ENCODE measurements at regions not wholly inside any gene's neighbourhood (a gene's known extent, or its start where the extent isn't known, plus 50 kb on each side); places are given as distances from the start of the nearest gene placed in this dataset.

DNA sequence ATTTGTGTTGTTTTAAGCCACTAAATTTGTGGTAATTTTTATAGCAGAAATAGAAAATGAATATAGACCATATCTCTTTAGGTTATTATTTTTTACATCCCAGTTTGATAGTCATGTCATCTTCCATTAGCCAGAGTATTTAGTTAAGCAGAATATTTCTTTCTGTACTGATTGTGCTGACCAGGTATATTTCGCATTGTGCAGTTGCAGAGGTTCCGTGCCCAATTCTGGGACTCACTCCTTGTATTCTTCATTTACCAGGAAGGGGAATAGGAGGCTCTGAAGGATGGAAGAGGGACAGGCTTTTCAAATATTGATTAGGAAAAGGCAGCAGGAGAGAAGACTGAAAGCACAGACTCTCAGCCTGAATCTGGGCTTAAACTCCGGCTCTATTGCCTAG, 217.8 kb downstream of the AKAP7 start:
- H3K27me3 Mint-ChIP-seq (ENCODE audit: insufficient read depth, unreplicated experiment): no peaks in the 10 kb centered on the region
- H3K36me3 ChIP-seq (ENCODE audit: control insufficient read depth, insufficient read depth, low read length): no peaks in the 10 kb centered on the region
- DNase-seq: no peak
- H3K27ac Mint-ChIP-seq (ENCODE audit: unreplicated experiment): no peak overlapping the region
- no peaks in the 10 kb centered on the region for H3K9me3 Mint-ChIP-seq (ENCODE audit: unreplicated experiment)
- H3K4me1 Mint-ChIP-seq (ENCODE audit: low read depth, unreplicated experiment): peaks cover 8% of the 10 kb centered on the region
- H3K4me3 Mint-ChIP-seq (ENCODE audit: unreplicated experiment): no peak overlapping the region
- H3K9me3 ChIP-seq: no peaks in the 10 kb centered on the region
- H3K27me3 ChIP-seq (replicated peaks; ENCODE audit: control insufficient read depth, insufficient read depth, low read length): no peaks in the 10 kb centered on the region
- H3K4me3 ChIP-seq (ENCODE audit: low read depth, low read length): no peak overlapping the region
- intact Hi-C loops (cut with micrococcal nuclease; ENCODE audit: unreplicated experiment): no loop called here
- CTCF ChIA-PET: no interaction called here
- no peaks in the 10 kb centered on the region for H3K36me3 Mint-ChIP-seq (ENCODE audit: insufficient read depth, unreplicated experiment)
- POLR2A ChIA-PET: no interaction called here
- H3K4me1 ChIP-seq: no peaks in the 10 kb centered on the region
- no peak for TF ChIP-seq CTCF (IDR thresholded peaks at IDR 0.05; ENCODE audit: insufficient read depth in 1 of 2, low read depth in 1 of 2, low read length in 1 of 2, severe bottlenecking in 1 of 2, unreplicated experiment in 1 of 2)
- no TSS peak for BruUV-seq (replicated peaks)

- no peaks in the 10 kb centered on the region for H3K9me3 Mint-ChIP-seq (ENCODE audit: unreplicated experiment)
- CTCF ChIA-PET: no interaction called here
Observed at GRCh38 chr6:131353876-131354275, 218.6 kb downstream of the AKAP7 start.

DNA sequence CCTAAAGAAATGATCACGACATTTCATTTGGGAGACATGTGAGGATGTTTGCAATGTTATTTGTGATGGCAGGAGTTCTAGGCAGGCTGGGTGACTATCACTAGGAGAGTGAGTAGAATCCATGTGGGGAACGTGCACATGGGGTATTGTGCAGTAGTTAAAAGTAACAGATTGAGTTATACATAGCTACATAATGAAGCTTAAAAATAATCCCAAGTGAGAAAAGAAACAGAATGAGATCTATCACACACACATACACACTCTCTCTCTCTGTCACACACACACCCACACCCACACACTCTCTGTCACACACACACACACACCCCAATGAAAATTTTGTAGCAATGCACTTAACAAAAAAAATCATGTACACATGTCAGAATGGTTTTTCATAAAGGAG, 218.7 kb upstream of the ARG1 start:
- H3K27ac Mint-ChIP-seq (ENCODE audit: unreplicated experiment): no peak overlapping the region
- H3K4me1 Mint-ChIP-seq (ENCODE audit: low read depth, unreplicated experiment): no peaks in the 10 kb centered on the region
- BruUV-seq (replicated peaks): no TSS peak
- Histone ChIP-seq H3K9me3 (no peaks in the 10 kb centered on the region), H3K4me3 (ENCODE audit: low read depth, low read length) (no peak overlapping the region), H3K4me1 (no peaks in the 10 kb centered on the region), H3K36me3 (ENCODE audit: control insufficient read depth, insufficient read depth, low read length) (no peaks in the 10 kb centered on the region), H3K27me3 (replicated peaks; ENCODE audit: control insufficient read depth, insufficient read depth, low read length) (no peaks in the 10 kb centered on the region)
- intact Hi-C loops (cut with micrococcal nuclease; ENCODE audit: unreplicated experiment): no loop called here
- no peak for TF ChIP-seq CTCF (IDR thresholded peaks at IDR 0.05; ENCODE audit: insufficient read depth in 1 of 2, low read depth in 1 of 2, low read length in 1 of 2, severe bottlenecking in 1 of 2, unreplicated experiment in 1 of 2)
- ChIA-PET POLR2A (no interaction called here), CTCF (no interaction called here)
- no peak for DNase-seq
- no peaks in the 10 kb centered on the region for H3K27me3 Mint-ChIP-seq (ENCODE audit: insufficient read depth, unreplicated experiment)
- no peak overlapping the region for H3K4me3 Mint-ChIP-seq (ENCODE audit: unreplicated experiment)
- no peaks in the 10 kb centered on the region for H3K36me3 Mint-ChIP-seq (ENCODE audit: insufficient read depth, unreplicated experiment)
- H3K9me3 Mint-ChIP-seq (ENCODE audit: unreplicated experiment): no peaks in the 10 kb centered on the region

More at GRCh38 chr6:131353876-131354275, 218.6 kb downstream of the AKAP7 start:
- no peaks in the 10 kb centered on the region for H3K36me3 ChIP-seq (ENCODE audit: control insufficient read depth, insufficient read depth, low read length)
- H3K27me3 Mint-ChIP-seq (ENCODE audit: insufficient read depth, unreplicated experiment): no peaks in the 10 kb centered on the region
- no peaks in the 10 kb centered on the region for H3K4me1 ChIP-seq
- H3K4me1 Mint-ChIP-seq (ENCODE audit: low read depth, unreplicated experiment): peaks cover under 1% of the 10 kb centered on the region
- H3K4me3 Mint-ChIP-seq (ENCODE audit: unreplicated experiment): no peak overlapping the region
- H3K27ac Mint-ChIP-seq (ENCODE audit: unreplicated experiment): no peak overlapping the region
- no TSS peak for BruUV-seq (replicated peaks)
- H3K4me3 ChIP-seq (ENCODE audit: low read depth, low read length): no peak overlapping the region
- H3K9me3 ChIP-seq: no peaks in the 10 kb centered on the region
- intact Hi-C loops (cut with micrococcal nuclease; ENCODE audit: unreplicated experiment): no loop called here
- no peaks in the 10 kb centered on the region for H3K27me3 ChIP-seq (replicated peaks; ENCODE audit: control insufficient read depth, insufficient read depth, low read length)
- TF ChIP-seq CTCF (IDR thresholded peaks at IDR 0.05; ENCODE audit: insufficient read depth in 1 of 2, low read depth in 1 of 2, low read length in 1 of 2, severe bottlenecking in 1 of 2, unreplicated experiment in 1 of 2): no peak
- DNase-seq: no peak
- POLR2A ChIA-PET: no interaction called here
- H3K36me3 Mint-ChIP-seq (ENCODE audit: insufficient read depth, unreplicated experiment): no peaks in the 10 kb centered on the region
